Keratinocyte (primary cell): ENCODE measurements at regions not wholly inside any gene's neighbourhood (a gene's known extent, or its start where the extent isn't known, plus 50 kb on each side); places are given as distances from the start of the nearest gene placed in this dataset.

ENCODE experiments used
- EZH2 ChIP-seq: IDR thresholded peaks from one replicate; pipeline ENCODE4 v1.6.1; 2012; ENCODE audit warnings: inconsistent platforms, mild to moderate bottlenecking, low read length, moderate library complexity
- TF ChIP-seq, protein P1 (sequence below), 3 experiments: IDR thresholded peaks in 1 of 3; conservative IDR thresholded peaks in 1 of 3; optimal IDR thresholded peaks in 1 of 3; 2 replicates in 2 of 3; 3 replicates in 1 of 3; pipeline versions ENCODE3 to v1.5.1; 2011; ENCODE audit warnings: low read length in 3 of 3, mild to moderate bottlenecking in 3 of 3, moderate library complexity in 2 of 3, control low read depth in 1 of 3, inconsistent platforms in 1 of 3; ENCODE audit not compliant: insufficient read depth in 2 of 3; ENCODE audit errors: extremely low read depth in 1 of 3

DNA sequence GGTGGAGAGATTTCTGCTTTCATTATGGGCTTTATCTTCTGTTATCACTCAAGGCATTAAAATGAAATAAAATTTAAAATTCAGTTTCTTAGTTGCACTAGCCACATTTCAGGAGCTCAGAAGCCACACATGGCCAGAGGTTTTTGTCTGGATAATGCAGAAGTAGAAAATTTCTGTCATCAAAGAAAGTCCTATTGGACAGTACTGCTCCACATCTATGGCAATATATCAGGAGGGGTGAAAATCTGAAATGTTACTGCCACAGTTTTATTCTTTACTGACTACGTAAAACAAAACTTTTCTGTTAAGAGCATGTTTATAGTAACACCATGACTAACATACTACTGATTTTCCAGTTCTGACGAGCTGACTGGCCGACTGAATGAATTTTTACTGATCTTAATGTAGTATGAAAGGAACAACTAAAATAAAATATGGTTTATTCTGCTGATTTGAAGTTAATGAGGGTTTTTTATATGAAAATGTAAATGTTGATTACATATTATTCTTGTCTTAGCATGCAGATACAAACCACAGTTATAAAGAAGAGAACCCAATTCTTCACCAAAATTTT, 264.0 kb upstream of the HAND2 start:
- TF ChIP-seq, protein P1, sequence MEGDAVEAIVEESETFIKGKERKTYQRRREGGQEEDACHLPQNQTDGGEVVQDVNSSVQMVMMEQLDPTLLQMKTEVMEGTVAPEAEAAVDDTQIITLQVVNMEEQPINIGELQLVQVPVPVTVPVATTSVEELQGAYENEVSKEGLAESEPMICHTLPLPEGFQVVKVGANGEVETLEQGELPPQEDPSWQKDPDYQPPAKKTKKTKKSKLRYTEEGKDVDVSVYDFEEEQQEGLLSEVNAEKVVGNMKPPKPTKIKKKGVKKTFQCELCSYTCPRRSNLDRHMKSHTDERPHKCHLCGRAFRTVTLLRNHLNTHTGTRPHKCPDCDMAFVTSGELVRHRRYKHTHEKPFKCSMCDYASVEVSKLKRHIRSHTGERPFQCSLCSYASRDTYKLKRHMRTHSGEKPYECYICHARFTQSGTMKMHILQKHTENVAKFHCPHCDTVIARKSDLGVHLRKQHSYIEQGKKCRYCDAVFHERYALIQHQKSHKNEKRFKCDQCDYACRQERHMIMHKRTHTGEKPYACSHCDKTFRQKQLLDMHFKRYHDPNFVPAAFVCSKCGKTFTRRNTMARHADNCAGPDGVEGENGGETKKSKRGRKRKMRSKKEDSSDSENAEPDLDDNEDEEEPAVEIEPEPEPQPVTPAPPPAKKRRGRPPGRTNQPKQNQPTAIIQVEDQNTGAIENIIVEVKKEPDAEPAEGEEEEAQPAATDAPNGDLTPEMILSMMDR (optimal IDR thresholded peaks at IDR 0.05 in 1 of 3, IDR thresholded peaks at IDR 0.05 in 1 of 3, conservative IDR thresholded peaks at IDR 0.05 in 1 of 3; ENCODE audit: extremely low read depth in 1 of 3, insufficient read depth in 2 of 3, low read length in 3 of 3): no peak
- no peak for TF ChIP-seq EZH2
